Endothelial cell of umbilical vein (primary cell): ENCODE measurements at regions not wholly inside any gene's neighbourhood (a gene's known extent, or its start where the extent isn't known, plus 50 kb on each side); places are given as distances from the start of the nearest gene placed in this dataset.

Source experiments
- BruUV-seq: library from RNA; stranded (reverse); fragments of 400-500 nt; replicated peaks from 2 replicates; lab custom pipeline; 2021; lab: Mats Ljungman, UMichigan
- CTCF ChIA-PET: fragments of 300-600, 350-600 bp; sonication (Branson Sonifier 250); formaldehyde crosslinking; loops from one replicate; lab custom pipeline; 2021; ENCODE audit warnings: antibody characterized with exemption, inconsistent platforms; lab: Charles Lee
- POLR2A ChIA-PET: fragments of 300-600, 350-600 bp; sonication (Branson Sonifier 250); formaldehyde crosslinking; loops from one replicate; lab custom pipeline; 2021; ENCODE audit warnings: antibody characterized with exemption, inconsistent platforms; lab: Charles Lee
- DNase-seq: peaks from one replicate; pipeline ENCODE4 v3.0.0-alpha.2; 2011; ENCODE audit warnings: low read depth, low spot score
- FAIRE-seq: peaks from 2 replicates; lab custom pipeline; 2011; peaks lifted over from hg19 to GRCh38; lab: Jason Lieb, UNC
- H2AFZ ChIP-seq: 2 replicates; pipeline ENCODE4 v1.6.0; 2012; ENCODE audit warnings: low read depth, low read length, control low read depth, inconsistent platforms
- H3K27ac ChIP-seq: 2 replicates; pipeline ENCODE4 v1.5.1; 2011; ENCODE audit warnings: low read depth, mild to moderate bottlenecking, control low read depth, low read length, moderate library complexity; ENCODE audit not compliant: insufficient read depth
- H3K27me3 ChIP-seq, 2 experiments: 2 replicates each; pipeline versions ENCODE4 v1.6.0 to v1.6.1; 2011; ENCODE audit warnings: low read length in 2 of 2, mixed read lengths in 1 of 2; ENCODE audit not compliant: control insufficient read depth in 2 of 2, insufficient read depth in 2 of 2
- H3K36me3 ChIP-seq, 2 experiments: 2 replicates in 1 of 2; 3 replicates in 1 of 2; pipeline ENCODE4 v1.5.1; 2011; ENCODE audit warnings: low read length in 2 of 2, mild to moderate bottlenecking in 1 of 2, moderate library complexity in 1 of 2; ENCODE audit not compliant: control insufficient read depth in 2 of 2, insufficient read depth in 2 of 2; ENCODE audit errors: extremely low read depth in 1 of 2
- H3K4me1 ChIP-seq: 3 replicates; pipeline ENCODE4 v1.5.1; 2011; ENCODE audit warnings: mild to moderate bottlenecking, low read length; ENCODE audit not compliant: control insufficient read depth, insufficient read depth; ENCODE audit errors: extremely low read depth
- H3K4me2 ChIP-seq: 2 replicates; pipeline ENCODE4 v1.6.1; 2011; ENCODE audit warnings: low read length, control low read depth, mixed read lengths; ENCODE audit not compliant: insufficient read depth
- H3K4me3 ChIP-seq, 3 experiments: fragments of 200-600 bp in 1 of 3; sonication (generic), shearing (Covaris generic) in 1 of 3; replicated peaks in 1 of 3; 2 replicates each; pipeline ENCODE4 v1.5.1; 2011 to 2016; ENCODE audit warnings: control low read depth in 3 of 3, low read length in 3 of 3, mild to moderate bottlenecking in 2 of 3, inconsistent platforms in 1 of 3, low read depth in 1 of 3, moderate library complexity in 1 of 3; ENCODE audit not compliant: insufficient read depth in 1 of 3
- H3K79me2 ChIP-seq: 2 replicates; pipeline ENCODE4 v1.6.0; 2012; ENCODE audit warnings: low read length, inconsistent platforms; ENCODE audit not compliant: control insufficient read depth, insufficient read depth
- H3K9ac ChIP-seq: replicated peaks from 2 replicates; pipeline ENCODE3; 2011; ENCODE audit warnings: low read length, control low read depth; ENCODE audit not compliant: insufficient read depth; ENCODE audit errors: extremely low read depth
- H3K9me1 ChIP-seq: replicated peaks from 3 replicates; pipeline ENCODE4 v1.6.0; 2011; ENCODE audit warnings: mild to moderate bottlenecking, low read length; ENCODE audit not compliant: control insufficient read depth, insufficient read depth; ENCODE audit errors: extremely low read depth
- H3K9me3 ChIP-seq: replicated peaks from 2 replicates; pipeline ENCODE4 v1.5.1; 2012; ENCODE audit warnings: low read length, inconsistent platforms; ENCODE audit not compliant: control insufficient read depth, insufficient read depth
- H4K20me1 ChIP-seq: replicated peaks from 2 replicates; pipeline ENCODE3; 2011; ENCODE audit warnings: mild to moderate bottlenecking, low read length; ENCODE audit not compliant: control insufficient read depth, insufficient read depth; ENCODE audit errors: extremely low read depth
- CTCF ChIP-seq, 2 donors: IDR thresholded peaks; 1 replicate in 1 of 2; 2 replicates in 1 of 2; pipeline ENCODE4 v1.5.1; 2011; ENCODE audit warnings: low read length in 2 of 2, mild to moderate bottlenecking in 2 of 2, moderate library complexity in 2 of 2, control low read depth in 1 of 2, inconsistent platforms in 1 of 2, low read depth in 1 of 2; ENCODE audit not compliant: insufficient read depth in 1 of 2; ENCODE audit errors: extremely low read depth in 1 of 2
- EZH2 ChIP-seq: IDR thresholded peaks from 2 replicates; pipeline ENCODE4 v1.6.1; 2012; ENCODE audit warnings: borderline replicate concordance, low read depth, mild to moderate bottlenecking, moderate library complexity, low read length, inconsistent platforms; ENCODE audit not compliant: severe bottlenecking
- FOS ChIP-seq: IDR thresholded peaks from 2 replicates; pipeline ENCODE4 v1.6.1; 2011; ENCODE audit warnings: mild to moderate bottlenecking, low read length, moderate library complexity, borderline replicate concordance; ENCODE audit not compliant: insufficient read depth
- GATA2 ChIP-seq: IDR thresholded peaks from 2 replicates; pipeline ENCODE4 v1.7.0; 2011; ENCODE audit warnings: low read depth, mild to moderate bottlenecking, moderate library complexity, mixed read lengths, low read length; ENCODE audit not compliant: insufficient read length, insufficient read depth
- JUN ChIP-seq: IDR thresholded peaks from 2 replicates; pipeline ENCODE4 v1.6.1; 2011; ENCODE audit warnings: borderline replicate concordance, low read depth; ENCODE audit not compliant: insufficient read length, insufficient read depth
- MAX ChIP-seq: IDR thresholded peaks from 2 replicates; pipeline ENCODE4 v1.6.1; 2011; ENCODE audit not compliant: insufficient read depth, insufficient read length
- MYC ChIP-seq: IDR thresholded peaks from one replicate; pipeline ENCODE4 v1.6.1; 2011; ENCODE audit warnings: mild to moderate bottlenecking, low read depth, low read length
- POLR2A ChIP-seq: IDR thresholded peaks from 2 replicates; pipeline ENCODE4 v1.6.1; 2012; ENCODE audit warnings: low read depth, mild to moderate bottlenecking, control low read depth, low read length
- POLR2AphosphoS5 ChIP-seq: IDR thresholded peaks from 2 replicates; pipeline ENCODE4 v1.6.1; 2012; ENCODE audit warnings: low read depth, mild to moderate bottlenecking, control low read depth, low read length, moderate library complexity; ENCODE audit not compliant: insufficient read depth
- dilution Hi-C: fragments of 300-500 bp; cut with MboI; formaldehyde crosslinking; loops from one replicate; pipeline ENCODE4 v1.15.0; 2019; ENCODE audit warnings: low sequenced_read_pairs; ENCODE audit not compliant: extremely low pct_ligation_motif_present
- intact Hi-C: fragments of 100-400 bp; cut with micrococcal nuclease; formaldehyde crosslinking; loops from one replicate; pipeline ENCODE4 v1.10.0; 2022

GRCh38 chr2:65622951-65623535 lies 190.6 kb upstream of the SPRED2 start:
- BruUV-seq: no TSS peak
- Histone ChIP-seq H3K9me1 (no peaks in the 10 kb centered on the region), H3K4me3 (no peak overlapping the region), H3K27ac (no peak overlapping the region), H4K20me1 (no peaks in the 10 kb centered on the region), H3K9ac (no peak overlapping the region), H3K4me2 (no peak overlapping the region), H3K9me3 (no peaks in the 10 kb centered on the region), H2AFZ (no peak overlapping the region), H3K79me2 (no peaks in the 10 kb centered on the region), H3K4me1 (no peaks in the 10 kb centered on the region), H3K36me3 (no peaks in the 10 kb centered on the region), H3K27me3 (peaks cover 6 to 16% of the 10 kb centered on the region in 2 experiments)
- FAIRE-seq: no peak
- ChIA-PET POLR2A (no interaction called here), CTCF (no interaction called here)
- dilution Hi-C loops: no loop called here
- TF ChIP-seq POLR2A: no peak
- TF ChIP-seq MYC: no peak
- no peak for TF ChIP-seq GATA2
- intact Hi-C loops: no loop called here
- no peak for DNase-seq

- Histone ChIP-seq H3K4me2 (no peak overlapping the region), H3K79me2 (no peaks in the 10 kb centered on the region), H3K4me3 (no peak overlapping the region), H3K27me3 (peaks cover 6 to 14% of the 10 kb centered on the region in 2 experiments), H3K4me1 (no peaks in the 10 kb centered on the region), H3K36me3 (no peaks in the 10 kb centered on the region), H4K20me1 (no peaks in the 10 kb centered on the region), H3K9me3 (no peaks in the 10 kb centered on the region), H2AFZ (no peak overlapping the region), H3K9ac (no peak overlapping the region), H3K9me1 (no peaks in the 10 kb centered on the region), H3K27ac (no peak overlapping the region)
- intact Hi-C loops: no loop called here
- POLR2A ChIA-PET: no interaction called here
- CTCF ChIA-PET: interaction anchor here (1.6 kb wide), 1 partner anchor 18 kb away, joined by 3 read pairs; no protein-coding TSS in a partner anchor
- no peak for FAIRE-seq
- no TSS peak for BruUV-seq
- dilution Hi-C loops: no loop called here
- TF ChIP-seq POLR2AphosphoS5 (no peak), GATA2 (no peak), POLR2A (no peak), JUN (no peak), MAX (no peak), MYC (no peak), EZH2 (no peak), FOS (no peak), CTCF (IDR thresholded peaks at IDR 0.05; ENCODE audit: extremely low read depth in 1 of 2, insufficient read depth in 1 of 2, low read depth in 1 of 2, low read length in 2 of 2) (no peak)
- no peak for DNase-seq
These were observed 190.1 kb upstream of the SPRED2 start for GRCh38 chr2:65622499-65622898.
